NCI-H2196 (cell line): ENCODE measurements at regions not wholly inside any gene's neighbourhood (a gene's known extent, or its start where the extent isn't known, plus 50 kb on each side); places are given as distances from the start of the nearest gene placed in this dataset.
"Not testable (repeated sequence)": the region's sequence is repeated elsewhere in the genome, so short reads cannot be mapped to it uniquely, and the experiment has no call there.

Source experiments
- DNase-seq: peaks from one replicate; lab custom pipeline; 2025; ENCODE audit not compliant: unreplicated experiment; lab: John Stamatoyannopoulos, UW

- DNase-seq: no peak
Observed at GRCh38 chr1:187498028-187498427, 669.3 kb downstream of the PLA2G4A start.

DNA sequence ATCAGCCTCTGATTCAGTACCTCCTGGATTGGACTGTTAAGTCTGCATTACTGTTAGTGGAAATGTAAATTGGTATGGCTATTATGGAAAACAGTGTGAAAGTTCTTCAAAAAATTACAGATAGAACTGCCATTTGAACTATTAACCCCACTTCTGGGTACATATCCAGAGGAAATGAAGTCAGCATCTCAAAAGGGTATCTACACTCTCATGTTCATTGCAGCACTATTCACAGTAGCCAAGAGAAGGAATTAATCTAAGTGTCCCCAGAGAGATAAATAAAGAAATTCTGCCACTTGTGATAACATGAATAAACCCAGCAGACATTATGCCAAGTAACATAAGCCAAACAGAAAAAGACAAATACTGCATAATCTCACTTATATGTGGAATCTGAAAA is 676.0 kb downstream of the PLA2G4A start:
- no peak for DNase-seq

GRCh38 chr1:187509091-187509490 is 680.3 kb downstream of the PLA2G4A start:
- DNase-seq: peak; percentile 42

- no peak for DNase-seq
Observed at GRCh38 chr1:187513190-187513589, 684.4 kb downstream of the PLA2G4A start.

DNA sequence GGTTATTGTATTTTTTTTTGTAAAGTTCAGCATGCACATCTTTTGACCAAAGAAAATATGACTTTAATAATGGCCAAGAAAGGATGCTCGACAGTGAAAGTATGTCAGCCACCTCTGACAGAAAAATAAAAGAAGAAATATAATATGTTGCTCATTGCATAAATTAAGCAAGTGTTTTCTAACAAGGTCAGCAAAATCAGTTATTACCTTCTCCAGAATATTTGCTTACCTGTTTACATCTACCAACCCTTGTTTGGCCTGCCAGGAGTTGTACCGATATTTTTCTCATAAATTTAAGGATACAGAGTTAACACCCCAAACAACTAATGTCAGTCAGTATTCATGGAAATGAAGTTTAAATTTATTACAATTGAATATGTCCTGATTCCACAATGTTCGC is 685.4 kb downstream of the PLA2G4A start:
- no peak for DNase-seq

- DNase-seq: no peak
Observed at GRCh38 chr1:187516874-187517273, 688.1 kb downstream of the PLA2G4A start.

DNA sequence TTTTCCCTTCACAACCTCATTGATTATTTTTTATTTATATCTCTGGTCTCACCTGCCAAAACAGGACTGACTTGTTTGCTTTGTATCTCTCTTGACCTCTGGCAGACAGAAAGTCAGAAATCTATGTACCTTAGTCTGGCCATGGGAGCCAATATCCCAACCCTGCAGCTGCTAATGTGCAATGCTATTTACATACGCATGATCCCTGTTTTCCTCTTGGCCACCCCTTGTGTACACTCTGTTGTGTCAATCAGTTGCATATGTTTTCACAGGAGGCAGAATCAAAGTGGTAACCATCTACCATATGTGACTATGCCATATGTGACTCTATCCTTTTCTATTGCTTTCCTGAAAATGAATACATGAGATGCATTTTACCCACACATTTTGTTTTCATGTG is 688.8 kb downstream of the PLA2G4A start:
- peak; percentile 58 for DNase-seq

GRCh38 chr1:187527346-187527745 is 698.6 kb downstream of the PLA2G4A start:
- no peak for DNase-seq

DNA sequence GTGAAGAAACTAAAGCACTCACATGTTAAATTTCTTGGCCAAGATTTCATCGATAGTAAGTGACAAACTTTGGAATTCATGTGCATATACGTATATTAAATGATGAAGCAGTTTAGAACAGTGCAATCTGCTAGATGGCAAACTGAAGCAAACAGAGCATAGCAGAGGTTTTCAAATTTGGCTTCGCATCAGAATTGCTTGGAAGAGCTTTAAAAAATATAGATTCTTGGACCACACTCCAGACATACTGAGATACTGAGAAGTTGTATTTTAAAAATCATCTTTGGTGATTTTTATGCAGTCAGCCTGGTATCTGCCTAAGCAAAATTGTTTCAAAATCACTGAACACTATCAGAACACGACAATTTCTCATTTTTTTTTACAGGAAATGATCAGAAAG is 709.2 kb downstream of the PLA2G4A start:
- DNase-seq: no peak

DNA sequence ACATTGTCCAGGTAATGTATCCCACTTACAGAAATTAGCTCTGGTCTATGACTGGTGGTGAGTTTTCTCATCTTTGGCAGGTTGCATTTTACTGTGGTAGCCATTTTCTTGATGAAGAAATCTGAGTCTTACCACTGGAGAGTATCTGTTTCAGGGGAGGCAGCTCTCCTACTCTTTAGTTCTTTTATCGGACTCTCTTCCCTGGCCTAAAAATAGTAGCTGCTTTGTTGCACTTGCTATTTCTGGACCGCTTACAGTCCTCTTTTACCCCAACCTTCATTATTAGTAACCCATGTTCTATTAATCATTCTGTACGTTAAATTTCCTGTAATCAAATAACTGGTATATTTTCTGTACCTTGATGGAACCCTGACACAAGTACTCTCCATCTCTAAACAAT is 720.8 kb downstream of the PLA2G4A start:
- DNase-seq: no peak

DNA sequence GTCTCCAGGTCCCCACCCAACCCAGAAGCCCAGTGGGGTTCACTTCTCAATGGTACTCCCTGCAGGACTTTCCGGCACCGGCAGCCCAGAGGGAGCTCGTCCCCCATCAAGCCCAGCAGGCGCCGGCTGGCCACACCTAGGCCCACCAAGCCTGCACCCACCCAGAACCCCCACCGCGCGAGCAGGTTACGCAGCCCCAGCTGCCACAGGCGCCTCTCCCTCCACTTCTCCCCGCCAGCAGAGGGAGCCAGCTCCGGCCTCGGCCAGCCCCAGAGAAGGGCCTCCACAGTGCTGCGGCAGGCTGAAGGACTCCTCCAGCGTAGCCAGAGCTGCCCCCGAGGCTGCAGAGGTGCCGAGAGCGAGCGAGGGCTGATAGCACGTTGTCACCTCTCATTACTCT is 722.3 kb downstream of the PLA2G4A start:
- DNase-seq: no peak

DNA sequence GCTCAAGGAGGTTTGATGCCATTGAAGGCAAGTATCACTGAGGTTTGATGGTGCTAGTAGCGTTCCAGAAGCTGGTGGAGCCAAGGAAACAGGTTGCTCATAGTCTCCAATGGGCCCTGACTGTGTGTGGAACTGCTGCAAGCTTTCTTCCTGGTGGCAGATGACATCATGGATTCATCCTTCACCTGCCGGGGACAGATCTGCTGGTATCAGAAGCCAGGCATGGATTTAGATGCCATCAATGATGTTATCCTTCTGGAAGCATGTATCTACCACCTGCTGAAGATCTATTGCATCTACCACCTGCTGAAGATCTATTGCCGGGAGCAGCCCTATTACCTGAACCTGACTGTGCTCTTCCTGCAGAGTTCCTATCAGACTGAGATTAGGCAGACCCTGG is 734.4 kb downstream of the PLA2G4A start:
- no peak for DNase-seq

GRCh38 chr1:187566354-187566753 is 737.6 kb downstream of the PLA2G4A start:
- no peak for DNase-seq

- no peak for DNase-seq
Observed at GRCh38 chr1:187568067-187568466, 739.3 kb downstream of the PLA2G4A start.

- no peak for DNase-seq
Observed at GRCh38 chr1:187570166-187570565, 741.4 kb downstream of the PLA2G4A start.

- no peak for DNase-seq
Observed at GRCh38 chr1:187577610-187578009, 748.9 kb downstream of the PLA2G4A start.

- DNase-seq: no peak
Observed at GRCh38 chr1:187588917-187589316, 760.2 kb downstream of the PLA2G4A start.

DNA sequence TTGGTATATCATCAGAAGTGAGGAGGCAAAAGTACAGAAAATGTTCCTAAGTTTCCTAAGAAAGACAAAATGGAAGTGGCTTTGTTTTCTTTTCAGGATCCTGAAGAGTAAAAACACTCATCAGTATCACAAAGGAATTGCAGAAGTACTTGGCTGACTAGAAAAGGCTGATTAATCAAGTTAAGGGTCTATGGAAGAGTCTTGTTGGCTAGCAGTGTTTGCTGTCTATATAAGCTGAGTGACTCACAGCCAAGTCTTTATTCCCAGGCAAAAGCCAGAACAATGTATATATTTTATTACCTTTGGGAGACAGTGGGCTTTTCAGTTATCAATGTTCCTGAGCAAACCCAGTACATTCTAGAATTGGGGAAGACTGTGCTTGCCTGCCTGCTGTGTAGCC is 777.0 kb downstream of the PLA2G4A start:
- no peak for DNase-seq

GRCh38 chr1:187615853-187616735 is 787.3 kb downstream of the PLA2G4A start:
- not testable (repeated sequence) for DNase-seq

- not testable (repeated sequence) for DNase-seq
Observed at GRCh38 chr1:187616830-187617229, 788.1 kb downstream of the PLA2G4A start.

- no peak for DNase-seq
Observed at GRCh38 chr1:187617776-187618175, 789.0 kb downstream of the PLA2G4A start.

DNA sequence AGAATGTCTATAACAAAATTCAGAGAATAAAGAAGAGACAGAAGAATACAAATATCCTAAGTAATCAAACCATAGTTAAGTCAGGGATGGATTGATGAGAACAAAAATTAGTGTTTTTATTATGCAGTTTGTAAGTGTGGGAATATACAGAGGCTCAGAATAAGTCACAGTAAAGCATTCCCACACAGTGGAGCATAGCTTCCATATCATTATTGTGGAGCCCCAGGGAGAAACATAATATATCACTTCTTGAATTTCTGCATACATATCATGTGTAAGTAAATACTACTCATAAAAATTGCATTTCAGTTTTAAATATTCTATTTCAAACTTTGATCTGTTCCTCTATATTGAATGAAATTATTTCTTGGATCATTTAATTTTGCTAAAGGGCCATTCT is 790.4 kb downstream of the PLA2G4A start:
- no peak for DNase-seq

DNA sequence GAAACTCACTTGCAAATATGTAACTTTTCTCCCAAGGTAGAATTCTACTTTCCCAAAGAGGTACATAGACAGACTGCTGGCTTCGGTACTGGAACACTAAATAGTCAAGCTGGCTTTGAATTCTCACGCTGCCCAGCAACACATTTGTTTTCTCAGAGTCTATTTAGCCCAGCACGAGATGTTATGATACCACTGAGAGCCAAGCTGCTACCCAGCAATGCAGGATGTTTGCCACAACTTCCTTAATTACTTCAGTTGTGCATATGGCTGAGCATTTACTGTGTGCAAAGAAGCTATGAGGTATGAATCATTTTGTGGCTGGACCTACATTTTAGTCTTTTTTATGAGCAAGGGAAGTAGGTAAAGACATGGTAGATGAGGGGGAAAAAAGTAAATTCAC is 793.2 kb downstream of the PLA2G4A start:
- no peak for DNase-seq
